Muscle of arm (tissue), 1 donor: ENCODE measurements at regions not wholly inside any gene's neighbourhood (a gene's known extent, or its start where the extent isn't known, plus 50 kb on each side); places are given as distances from the start of the nearest gene placed in this dataset.

Experiments
- DNase-seq: peaks from one replicate; pipeline ENCODE4 v3.0.0-alpha.2; 2013

DNA sequence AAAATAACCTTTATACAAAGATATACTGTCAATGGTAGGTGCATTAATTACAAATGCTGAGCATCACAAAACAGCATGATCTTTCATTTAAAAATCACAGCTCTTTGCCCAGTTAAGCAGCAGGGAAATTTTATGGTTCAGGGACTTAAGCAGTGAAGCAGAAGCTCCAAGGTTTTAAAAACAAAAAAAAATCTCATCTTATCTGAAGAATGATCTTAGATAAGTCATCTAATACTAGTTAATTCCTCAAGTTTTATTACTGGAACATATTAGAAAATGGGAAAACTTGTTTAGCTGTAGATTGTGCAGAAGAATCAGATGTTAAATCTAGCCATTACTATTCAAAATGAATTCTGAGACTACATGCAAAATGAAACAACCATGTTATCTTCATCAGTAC, 289.9 kb downstream of the GASK1B start:
- no peak for DNase-seq

DNA sequence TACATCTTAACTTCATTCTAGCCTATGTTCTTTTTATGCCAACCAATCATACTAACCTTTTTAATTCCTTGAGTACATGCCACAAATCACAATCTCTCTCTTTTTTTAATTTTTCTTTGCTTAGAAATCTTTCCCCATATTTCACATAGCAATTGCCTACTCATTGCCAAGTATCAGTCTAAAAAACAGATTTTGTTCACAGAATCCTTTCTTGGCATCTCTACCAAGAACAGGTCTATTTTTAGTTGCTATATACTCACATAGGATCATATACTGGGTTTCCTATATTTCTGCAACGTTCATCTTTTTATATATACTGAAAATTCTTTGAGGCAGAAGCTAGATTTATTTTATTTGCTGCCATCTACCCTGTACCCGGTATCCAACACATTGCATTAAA, 292.1 kb downstream of the GASK1B start:
- no peak for DNase-seq

DNA sequence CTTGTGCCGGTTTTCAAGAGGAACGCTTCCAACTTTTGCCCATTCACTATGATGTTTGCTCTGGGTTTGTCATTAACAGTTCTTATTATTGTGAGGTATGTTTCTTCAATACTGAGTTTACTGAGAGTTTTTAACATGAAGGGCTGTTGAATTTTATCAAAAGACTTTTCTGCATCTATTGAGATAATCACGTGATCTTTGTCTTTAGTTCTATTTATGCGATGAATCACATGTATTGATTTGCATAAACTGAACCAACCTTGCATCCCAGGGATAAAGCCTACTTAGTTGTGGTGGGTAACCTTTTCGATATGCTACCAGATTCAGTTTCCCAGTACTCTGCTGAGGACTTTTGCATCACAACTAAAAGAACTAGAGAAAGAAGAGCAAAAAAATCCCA, 318.0 kb downstream of the GASK1B start:
- no peak for DNase-seq

DNA sequence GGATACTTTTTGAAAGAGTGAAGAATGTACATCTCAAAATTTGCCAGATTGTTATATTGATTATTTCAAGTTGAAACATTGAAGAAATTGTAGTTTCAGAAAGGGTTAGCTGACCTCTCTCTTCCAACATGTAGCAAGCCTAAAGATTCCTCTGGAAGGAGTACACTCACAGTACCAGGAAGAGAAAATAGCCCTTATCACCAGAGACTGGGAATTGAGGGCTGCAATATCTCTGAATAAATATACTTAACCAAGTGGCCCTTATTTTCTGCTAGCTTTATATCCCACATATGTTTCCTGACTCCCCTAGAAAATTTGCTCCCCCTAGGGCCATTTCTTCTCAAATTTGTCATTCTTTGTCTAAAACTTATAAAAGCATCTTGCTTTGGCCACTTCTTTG, 332.2 kb downstream of the GASK1B start:
- DNase-seq: no peak

DNA sequence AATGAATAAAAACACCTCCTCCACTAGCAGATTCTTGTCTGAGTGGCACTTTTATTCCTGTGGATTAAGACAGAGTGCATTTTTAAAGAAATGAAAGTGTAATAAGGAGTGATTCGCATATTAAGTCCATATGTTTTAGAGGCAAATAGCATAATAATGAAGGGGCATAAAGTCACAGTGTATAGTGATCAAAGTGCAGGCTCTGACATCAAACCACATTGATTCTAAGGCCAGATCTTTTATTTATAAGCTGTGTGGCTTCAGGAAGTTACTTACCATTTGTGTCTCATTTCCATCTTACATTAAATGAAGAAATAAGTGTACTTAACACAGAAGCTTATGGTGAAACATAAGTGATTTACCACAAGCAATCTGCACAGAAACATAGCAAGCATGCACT, 332.8 kb downstream of the GASK1B start:
- no peak for DNase-seq

DNA sequence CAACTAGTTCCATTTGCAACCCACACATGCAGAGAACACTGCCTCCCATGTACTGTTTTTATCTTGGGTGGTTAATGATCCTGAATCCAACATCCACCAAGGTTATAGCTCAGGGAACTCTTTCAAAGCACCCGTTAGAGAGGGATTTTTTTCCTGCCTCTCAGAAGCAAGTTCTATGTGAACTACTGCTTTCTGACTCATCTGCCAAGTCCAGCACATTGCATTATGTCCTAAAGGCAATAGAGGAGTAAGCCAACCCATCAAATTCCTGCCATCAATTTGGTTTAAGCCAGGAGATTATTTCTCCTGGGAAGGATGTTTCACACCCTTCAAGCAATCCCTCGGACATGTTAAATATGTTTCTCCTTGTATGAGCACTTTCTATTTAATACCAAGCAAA, 334.5 kb downstream of the GASK1B start:
- no peak for DNase-seq

DNA sequence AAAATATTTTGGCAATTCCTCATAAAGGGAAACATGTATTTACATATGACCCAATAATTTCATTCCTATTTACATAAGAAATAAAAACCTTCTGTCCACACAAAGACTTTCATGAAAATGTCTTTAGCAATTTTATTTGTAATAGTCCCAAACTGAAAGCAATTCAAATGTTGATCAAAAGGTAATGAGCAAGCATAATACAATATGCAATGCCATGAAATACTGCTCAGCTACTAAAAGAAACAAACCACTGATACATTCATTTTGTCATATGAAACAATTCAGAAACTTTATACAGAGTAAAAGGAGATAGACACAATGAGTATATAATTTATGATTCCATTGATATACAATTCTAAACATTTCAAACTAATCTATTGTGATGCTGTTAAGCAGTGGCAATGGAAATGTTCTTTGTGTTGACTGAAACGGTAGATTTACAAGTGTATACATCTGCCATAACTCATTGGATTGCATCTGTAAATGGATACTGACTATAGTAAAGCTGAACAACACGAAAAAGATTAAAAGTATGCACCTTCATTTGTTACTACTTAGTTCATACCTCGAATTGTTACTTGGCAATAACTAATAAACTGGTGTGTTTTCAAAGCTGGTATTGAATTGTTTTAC, 335.6 kb downstream of the GASK1B start:
- no peak for DNase-seq

DNA sequence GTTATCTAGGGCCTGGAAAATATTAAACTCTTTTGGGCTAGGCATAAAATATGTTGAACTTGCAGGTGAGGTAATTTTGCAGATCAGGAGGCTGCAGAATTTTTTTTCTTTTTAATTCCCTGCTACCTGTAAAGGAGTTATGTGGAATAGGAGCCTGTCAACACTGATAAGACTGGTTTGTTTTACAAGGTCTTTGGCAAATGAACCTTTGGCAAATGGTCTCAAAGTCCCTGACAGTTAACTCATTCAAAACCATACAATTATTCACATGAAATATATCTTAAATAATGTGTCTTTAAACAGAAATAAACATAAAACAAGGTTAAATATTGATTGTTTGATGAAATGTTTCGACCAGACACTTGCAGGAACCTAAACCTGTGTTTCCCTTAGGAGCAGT, 340.2 kb downstream of the GASK1B start:
- no peak for DNase-seq

DNA sequence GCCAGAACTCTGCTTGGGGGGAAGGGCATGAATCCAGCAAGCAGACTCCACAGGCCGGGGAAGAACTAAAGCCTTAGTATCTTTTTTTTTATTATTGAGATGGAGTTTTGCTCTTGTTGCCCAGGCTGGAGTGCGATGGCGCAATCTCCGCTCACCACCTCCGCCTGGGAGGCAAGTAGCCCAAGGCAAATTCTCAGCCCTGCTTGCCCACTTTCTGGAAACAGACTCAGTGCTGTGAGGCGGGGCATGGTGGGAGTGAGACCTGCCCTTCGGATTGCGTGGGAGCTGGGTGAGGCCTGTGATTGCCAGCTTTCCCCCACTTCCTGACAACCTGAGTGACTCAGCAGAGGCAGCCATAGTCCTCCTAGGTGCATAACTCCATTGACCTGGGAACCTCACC, 348.8 kb downstream of the GASK1B start:
- DNase-seq: no peak

DNA sequence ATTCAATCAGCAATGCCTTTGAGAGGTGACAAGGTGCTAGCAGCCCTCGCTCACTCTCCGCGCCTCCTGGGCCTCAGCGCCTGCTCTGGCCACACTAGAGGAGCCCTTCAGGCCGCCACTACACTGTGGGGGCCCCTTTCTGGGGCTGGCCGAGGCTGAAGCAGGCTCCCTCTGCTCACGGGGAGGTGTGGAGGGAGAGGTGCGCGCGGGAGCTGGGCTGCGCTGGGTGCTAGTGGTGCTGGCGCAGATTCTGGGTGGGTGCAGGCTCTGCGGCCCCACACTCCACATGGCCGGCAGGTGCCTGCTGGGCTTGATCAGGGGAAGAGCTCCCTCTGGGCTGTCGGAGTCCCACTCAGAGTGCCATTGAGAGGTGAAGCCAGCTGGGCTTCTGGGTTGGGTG, 351.0 kb downstream of the GASK1B start:
- DNase-seq: no peak

DNA sequence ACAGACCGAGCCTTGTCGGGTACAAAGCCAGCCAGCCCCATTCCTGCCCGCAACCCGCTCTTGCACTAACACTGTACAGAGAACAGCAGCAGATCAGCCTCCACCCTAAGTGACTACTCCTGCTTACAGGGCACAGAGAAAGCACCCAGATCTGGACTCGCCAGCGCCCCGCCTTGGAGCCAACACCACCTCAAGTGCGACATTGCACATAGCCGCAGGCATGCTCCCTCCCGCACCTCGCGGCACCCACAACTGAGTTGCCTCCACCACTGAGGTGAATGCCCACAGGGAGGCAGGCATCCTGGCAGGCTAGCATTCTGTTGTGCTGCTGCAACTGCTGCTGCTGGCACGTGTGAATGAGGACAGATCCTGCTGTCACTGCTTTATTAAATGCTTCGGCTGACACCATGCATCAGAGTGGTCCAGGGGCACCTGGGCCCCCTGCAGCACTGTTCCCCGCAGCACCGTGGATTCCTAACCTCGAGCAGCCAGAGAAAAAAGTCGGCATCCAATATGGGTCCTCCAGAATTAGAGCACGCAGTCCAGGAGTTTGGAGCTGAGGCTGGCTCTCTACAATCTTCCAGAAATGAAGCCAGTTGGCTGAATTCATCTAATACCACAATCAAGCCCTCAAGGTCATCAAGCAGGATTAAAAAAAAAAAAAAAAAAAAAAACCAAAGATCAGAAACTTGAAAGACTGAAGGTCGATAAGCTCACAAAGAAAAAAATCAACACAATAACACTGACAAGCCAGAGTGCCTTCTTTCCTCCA, 352.9 kb downstream of the GASK1B start:
- no peak for DNase-seq

DNA sequence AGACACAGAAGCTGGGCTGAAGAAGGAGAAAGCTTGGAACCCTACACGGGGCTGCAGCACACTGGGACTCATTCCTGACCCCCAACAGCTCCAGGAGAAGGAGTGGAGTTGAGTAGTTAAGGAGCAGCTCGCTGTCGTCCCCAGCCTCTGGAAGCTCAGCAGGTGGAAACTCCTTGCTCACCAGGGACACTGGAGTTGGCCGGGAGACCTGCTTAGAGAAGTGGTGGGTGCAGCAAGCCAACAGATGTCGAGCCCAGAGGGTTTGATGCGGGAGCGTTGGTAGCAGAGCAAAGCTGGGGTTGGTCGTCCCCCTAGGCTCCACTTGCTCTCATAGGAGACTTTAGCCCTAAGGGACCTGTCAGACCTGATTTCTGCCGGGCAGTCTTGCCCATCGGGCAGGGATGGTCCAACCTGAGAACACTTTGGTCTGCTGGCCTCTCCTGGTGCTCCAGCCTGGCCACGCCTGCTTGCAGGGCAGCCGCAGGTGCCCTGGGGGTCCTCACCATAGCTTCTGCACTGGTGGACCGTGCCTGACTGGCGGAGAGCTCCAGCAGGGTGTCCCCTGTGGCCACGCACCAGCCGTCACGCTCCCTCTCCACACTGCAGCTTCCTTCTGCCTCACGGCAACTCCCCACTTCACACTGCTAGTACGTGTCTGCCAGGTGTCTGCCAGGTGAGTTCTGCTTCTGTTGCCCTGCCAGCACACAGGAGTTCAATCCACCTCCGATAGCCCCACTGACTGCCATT, 353.7 kb downstream of the GASK1B start:
- DNase-seq: no peak

DNA sequence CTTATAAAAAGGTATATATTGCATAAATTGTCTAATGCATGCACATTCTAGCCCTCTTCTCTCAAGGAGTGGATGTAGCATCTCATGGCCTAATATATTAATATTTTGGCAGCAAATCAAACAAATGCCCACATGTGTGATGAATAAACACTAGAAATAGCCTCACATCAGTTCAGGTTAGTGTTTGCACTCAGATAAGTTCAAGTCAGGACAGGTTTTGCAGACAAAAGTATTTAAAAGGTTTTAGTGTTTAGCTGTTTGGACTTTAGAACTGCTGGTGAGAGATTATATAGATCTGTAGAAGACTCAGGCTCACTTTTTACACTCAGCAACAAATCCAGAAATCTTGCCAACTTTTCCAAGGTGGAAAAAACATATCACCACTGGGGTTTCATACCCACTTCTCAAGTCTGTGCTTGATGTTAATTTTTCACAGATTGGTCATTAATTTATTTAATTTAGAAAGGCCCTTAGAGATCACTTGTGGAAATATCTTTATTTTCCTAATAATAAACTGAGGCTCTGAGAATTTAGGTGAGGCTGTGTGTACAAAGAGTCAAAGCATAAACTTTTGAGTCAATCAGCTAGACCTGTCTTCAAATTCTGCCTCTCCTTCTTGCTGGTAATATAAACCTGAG, 362.6 kb downstream of the GASK1B start:
- DNase-seq: no peak

DNA sequence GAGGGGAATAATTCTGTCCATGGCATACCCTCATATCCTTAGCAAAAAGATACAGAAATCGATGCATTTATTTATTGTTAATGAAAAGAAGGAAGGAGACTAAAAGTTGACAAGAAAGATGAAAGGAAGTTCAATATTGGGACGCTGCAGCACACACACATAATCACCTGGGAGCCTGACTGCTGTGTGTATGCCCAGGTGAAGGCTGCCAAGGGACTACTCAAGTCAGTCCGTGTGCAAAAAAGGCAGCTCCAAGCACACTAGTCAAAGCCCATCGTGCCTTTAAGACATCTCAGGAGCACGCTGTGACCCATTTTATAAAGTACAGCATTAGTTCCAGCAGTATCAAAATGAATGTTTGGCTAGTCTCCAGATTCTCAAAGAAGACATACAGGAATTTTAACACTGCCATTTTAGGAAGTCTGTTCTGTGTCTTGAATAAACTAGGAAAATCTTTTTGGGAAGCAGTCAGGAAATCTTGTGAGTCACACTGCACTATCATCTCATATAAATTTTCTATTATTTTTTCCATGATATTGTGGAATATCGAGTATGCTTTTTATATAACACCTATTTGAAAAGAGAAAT, 363.9 kb downstream of the GASK1B start:
- no peak for DNase-seq

DNA sequence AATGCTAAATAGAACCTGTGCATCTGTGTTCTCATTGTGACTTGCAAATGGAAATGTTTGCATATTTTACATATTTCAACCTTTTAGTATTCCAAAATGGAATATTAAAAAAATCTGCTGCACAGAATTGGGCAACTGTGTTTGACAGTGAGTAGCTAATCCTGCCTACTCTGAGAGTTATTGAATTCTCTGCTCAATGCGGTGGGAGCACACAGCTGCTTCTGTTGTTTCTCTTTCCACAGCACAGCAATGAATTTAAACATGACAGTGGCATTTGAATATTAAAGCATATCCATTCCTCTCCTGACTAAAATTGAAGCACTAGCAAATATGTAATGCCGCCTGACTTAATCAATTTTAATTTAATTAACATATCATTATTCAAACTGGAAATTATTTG, 366.6 kb downstream of the GASK1B start:
- DNase-seq: no peak

DNA sequence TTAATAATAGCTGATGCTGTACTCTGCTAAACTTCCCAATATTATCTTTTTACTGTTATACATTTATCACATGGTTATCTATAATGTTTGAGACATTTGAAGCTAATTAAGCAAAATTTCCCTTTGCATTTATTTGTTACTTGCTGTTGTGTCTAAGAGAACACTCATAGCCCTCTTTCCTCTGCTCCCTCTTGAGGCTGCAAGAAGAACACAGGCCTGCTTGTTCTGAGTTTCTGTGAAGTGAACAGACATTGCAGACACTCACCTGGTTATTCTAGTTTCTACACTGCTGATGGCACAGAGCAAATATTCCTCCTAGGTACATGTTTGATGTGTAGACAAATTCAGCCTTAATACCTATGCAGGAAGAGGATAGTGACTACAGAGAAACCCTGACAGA, 367.8 kb downstream of the GASK1B start:
- DNase-seq: no peak

DNA sequence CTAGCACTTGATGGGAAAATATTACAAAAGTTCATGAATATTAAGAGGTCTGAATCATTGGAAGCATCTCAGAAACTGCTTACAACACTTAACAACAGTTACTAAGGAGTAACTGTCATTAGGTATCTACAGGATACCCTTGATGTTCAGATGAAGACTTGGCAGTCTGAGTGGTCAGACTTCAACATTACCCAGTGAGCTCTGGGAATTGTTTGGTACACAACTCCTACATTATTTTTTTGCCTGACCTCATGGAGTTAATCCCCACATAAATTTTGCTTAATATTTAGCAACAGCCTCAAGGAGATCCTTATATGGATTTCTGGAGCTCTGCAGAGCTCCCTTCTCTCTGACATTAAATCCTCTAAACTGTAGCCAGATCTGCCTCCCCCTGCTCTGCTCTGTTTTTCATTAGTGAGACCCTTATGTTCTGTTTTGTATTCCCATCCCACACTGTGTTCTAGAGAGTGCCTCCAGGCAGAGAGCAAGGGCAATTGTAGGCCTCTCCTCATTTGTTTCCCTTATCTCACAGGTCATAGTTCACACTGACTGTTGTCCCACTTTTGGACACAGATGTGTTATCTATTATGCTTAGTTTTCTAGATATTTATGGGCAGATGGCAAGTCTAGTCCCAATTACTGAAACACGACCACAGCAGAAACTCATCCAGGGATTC, 368.8 kb downstream of the GASK1B start:
- peak; percentile 11 for DNase-seq

DNA sequence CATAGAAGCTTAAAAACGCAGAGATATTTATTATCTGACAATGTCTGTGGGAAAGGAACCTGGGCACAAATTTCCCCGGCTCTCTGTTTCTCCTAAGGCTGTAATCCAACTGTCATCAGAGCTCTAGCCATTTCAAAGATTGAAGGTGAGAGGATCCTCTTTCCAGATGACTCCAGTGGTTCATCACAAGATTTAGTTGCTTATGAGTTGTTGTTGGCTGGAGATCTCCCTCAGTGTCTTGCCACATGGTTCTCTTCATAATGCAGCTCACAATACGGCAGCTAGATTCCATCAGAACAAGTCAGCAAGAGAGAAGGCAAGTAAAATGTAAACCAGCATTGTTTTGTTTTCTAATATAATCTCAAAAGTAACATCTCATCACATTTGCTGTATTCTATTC, 369.4 kb downstream of the GASK1B start:
- no peak for DNase-seq

DNA sequence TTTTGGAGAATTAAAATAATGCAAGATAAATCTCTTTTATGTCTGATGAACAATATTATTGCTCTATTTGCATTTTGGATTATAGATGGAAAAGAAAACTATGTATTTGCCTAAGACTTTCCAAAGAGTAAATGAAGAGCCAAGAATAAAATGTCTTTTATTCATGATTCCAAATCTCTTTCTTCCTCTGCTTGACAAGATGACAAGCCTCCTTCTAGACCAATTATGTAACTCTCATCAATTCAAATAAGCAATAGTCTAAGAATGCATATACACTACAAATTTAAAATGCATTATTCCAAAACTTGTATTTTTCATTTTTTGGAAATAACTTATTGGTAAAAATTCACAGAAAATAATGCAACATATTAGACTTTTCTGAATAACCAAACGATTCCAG, 377.3 kb downstream of the GASK1B start:
- DNase-seq: no peak

DNA sequence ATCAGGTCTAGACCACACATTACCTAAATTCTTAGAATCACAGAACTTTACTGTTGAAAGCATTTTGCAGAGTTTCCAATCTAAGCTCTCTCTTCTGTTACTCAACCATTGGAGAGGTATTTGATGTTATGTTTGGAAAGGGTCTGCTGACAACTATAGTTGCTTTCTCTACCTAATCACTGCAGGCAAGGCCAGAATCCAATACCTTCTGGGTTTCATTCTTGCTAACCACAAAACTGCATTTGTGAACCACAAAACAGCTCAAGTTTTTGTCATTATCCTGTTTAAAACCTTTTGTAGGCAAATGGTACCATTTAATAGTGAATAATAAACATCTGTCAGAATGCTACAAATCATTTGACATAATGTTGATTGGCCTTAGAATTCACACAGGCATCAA, 380.1 kb downstream of the GASK1B start:
- no peak for DNase-seq

DNA sequence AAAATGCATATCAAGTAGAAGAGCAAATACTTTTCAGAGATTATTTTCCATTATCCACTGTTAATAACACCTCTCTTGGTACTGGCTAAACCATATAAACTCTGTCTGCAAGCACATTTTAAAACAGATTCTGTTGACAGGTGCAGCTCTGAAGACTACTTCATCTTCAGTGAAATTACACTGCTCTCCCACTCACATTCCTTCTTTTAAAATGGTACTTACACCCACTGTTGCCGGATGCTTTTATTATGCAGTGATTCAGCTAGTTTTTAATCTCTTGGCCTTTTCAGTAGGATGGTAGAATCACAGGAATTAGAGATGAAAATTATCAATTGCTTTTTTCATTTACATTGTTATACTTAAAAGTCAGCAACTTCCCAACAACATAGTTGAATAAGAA, 381.6 kb downstream of the GASK1B start:
- DNase-seq: no peak

DNA sequence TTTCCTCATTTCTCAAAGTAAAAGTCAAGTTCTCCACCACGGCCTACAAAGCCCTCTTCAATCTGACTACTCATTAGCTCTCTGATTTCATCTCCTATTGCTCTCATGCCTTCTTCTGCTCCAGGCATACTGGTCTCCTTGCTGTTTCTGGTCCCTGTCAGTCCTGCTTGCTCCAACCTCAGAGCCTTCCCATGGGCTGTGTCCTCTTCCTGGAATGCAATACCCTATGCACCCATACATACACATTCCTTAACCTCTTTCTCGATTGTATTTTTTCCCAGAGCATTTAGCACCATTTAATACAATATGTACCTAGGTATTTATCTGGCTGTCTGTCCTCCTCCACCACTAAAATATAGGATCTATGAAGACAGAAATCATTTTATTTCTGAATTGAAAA, 385.2 kb downstream of the GASK1B start:
- DNase-seq: no peak
